Stimulated activated CD8-positive, alpha-beta memory T cell treated with anti-CD3 and anti-CD28 coated beads, Interleukin-2, amount 100 ng/mL, for 48 hours (primary cell): ENCODE measurements at regions not wholly inside any gene's neighbourhood (a gene's known extent, or its start where the extent isn't known, plus 50 kb on each side); places are given as distances from the start of the nearest gene placed in this dataset.

Experiments
- DNase-seq, 2 donors: peaks; one replicate each; pipeline ENCODE4 v3.0.0-alpha.2; 2020; ENCODE audit warnings: low read depth in 2 of 2

GRCh38 chr4:124469981-124470380 is 242.6 kb downstream of the ANKRD50 start:
- no peak for DNase-seq

GRCh38 chr4:124478470-124478869 is 234.1 kb downstream of the ANKRD50 start:
- DNase-seq = no peak

- no peak for DNase-seq
Measured at GRCh38 chr4:124480061-124480460, 232.5 kb downstream of the ANKRD50 start.

- no peak for DNase-seq
Measured at GRCh38 chr4:124481123-124481522, 231.4 kb downstream of the ANKRD50 start.

GRCh38 chr4:124483048-124483906 is 229.3 kb downstream of the ANKRD50 start:
- no peak for DNase-seq

- no peak for DNase-seq
Measured at GRCh38 chr4:124484008-124484407, 228.5 kb downstream of the ANKRD50 start.

GRCh38 chr4:124484940-124485339 is 227.6 kb downstream of the ANKRD50 start:
- DNase-seq = no peak

GRCh38 chr4:124486423-124486822 is 226.1 kb downstream of the ANKRD50 start:
- DNase-seq = no peak

- DNase-seq = no peak
Measured at GRCh38 chr4:124487651-124488050, 224.9 kb downstream of the ANKRD50 start.

GRCh38 chr4:124491361-124492145 is 221.0 kb downstream of the ANKRD50 start:
- no peak for DNase-seq

GRCh38 chr4:124499261-124499660 is 213.3 kb downstream of the ANKRD50 start:
- DNase-seq = no peak

GRCh38 chr4:124501576-124501975 is 211.0 kb downstream of the ANKRD50 start:
- no peak for DNase-seq

GRCh38 chr4:124504431-124504830 is 208.1 kb downstream of the ANKRD50 start:
- DNase-seq = no peak

- no peak for DNase-seq
Measured at GRCh38 chr4:124505211-124505610, 207.3 kb downstream of the ANKRD50 start.

- DNase-seq = no peak
Measured at GRCh38 chr4:124509151-124509550, 203.4 kb downstream of the ANKRD50 start.

- no peak for DNase-seq
Measured at GRCh38 chr4:124514588-124514987, 197.9 kb downstream of the ANKRD50 start.

- DNase-seq = no peak
Measured at GRCh38 chr4:124515591-124515990, 196.9 kb downstream of the ANKRD50 start.

- DNase-seq = no peak
Measured at GRCh38 chr4:124519196-124519595, 193.3 kb downstream of the ANKRD50 start.

GRCh38 chr4:124523816-124524215 is 188.7 kb downstream of the ANKRD50 start:
- no peak for DNase-seq

- DNase-seq = no peak
Measured at GRCh38 chr4:124525524-124525923, 187.0 kb downstream of the ANKRD50 start.

- DNase-seq = no peak
Measured at GRCh38 chr4:124526331-124526730, 186.2 kb downstream of the ANKRD50 start.

GRCh38 chr4:124526769-124527168 is 185.8 kb downstream of the ANKRD50 start:
- DNase-seq = no peak

- DNase-seq = no peak
Measured at GRCh38 chr4:124527364-124527763, 185.2 kb downstream of the ANKRD50 start.
